OCI-LY3 (cell line): ENCODE measurements at regions not wholly inside any gene's neighbourhood (a gene's known extent, or its start where the extent isn't known, plus 50 kb on each side); places are given as distances from the start of the nearest gene placed in this dataset.

Source experiments
- H2AFZ ChIP-seq: fragments of 200-600, 300-600 bp; shearing (Covaris generic); 2 replicates; pipeline ENCODE4 v1.6.0; 2014; ENCODE audit warnings: antibody characterized with exemption, low read depth, low read length
- H3K27ac ChIP-seq: fragments of 200-600, 300-600 bp; sonication (generic); 2 replicates; pipeline ENCODE4 v1.5.1; 2014; ENCODE audit warnings: mild to moderate bottlenecking, low read length, moderate library complexity, mixed read lengths
- H3K27me3 ChIP-seq: fragments of 200-600, 300-600 bp; sonication (generic); 2 replicates; pipeline ENCODE4 v1.6.1; 2014; ENCODE audit warnings: low read depth, low read length, mixed read lengths
- H3K36me3 ChIP-seq: fragments of 200-600, 300-600 bp; sonication (generic); replicated peaks from 2 replicates; pipeline ENCODE3; 2014; ENCODE audit warnings: low read depth, low read length, mixed read lengths
- H3K4me1 ChIP-seq: fragments of 300-600, 200-600 bp; sonication (generic); 2 replicates; pipeline ENCODE4 v1.6.1; 2014; ENCODE audit warnings: low read length, mixed read lengths
- H3K4me2 ChIP-seq: fragments of 200-600, 300-600 bp; sonication (generic); 2 replicates; pipeline ENCODE4 v1.6.1; 2014; ENCODE audit warnings: low read length, mixed read lengths
- H3K4me3 ChIP-seq: fragments of 300-600, 200-600 bp; sonication (generic); 2 replicates; pipeline ENCODE4 v1.5.1; 2014; ENCODE audit warnings: antibody characterized with exemption, mild to moderate bottlenecking, low read length, moderate library complexity
- H3K79me2 ChIP-seq: fragments of 300-600, 200-600 bp; shearing (Covaris generic); 2 replicates; pipeline ENCODE4 v1.6.1; 2014; ENCODE audit warnings: mild to moderate bottlenecking, low read length, mixed read lengths
- H3K9ac ChIP-seq: fragments of 300-600, 200-600 bp; shearing (Covaris generic); 2 replicates; pipeline ENCODE4 v1.6.0; 2014; ENCODE audit warnings: mild to moderate bottlenecking, low read length, moderate library complexity
- H3K9me3 ChIP-seq: fragments of 200-600, 300-600 bp; shearing (Covaris generic); 2 replicates; pipeline ENCODE4 v1.6.1; 2014; ENCODE audit warnings: low read length, mixed read lengths; ENCODE audit not compliant: insufficient read depth
- H4K20me1 ChIP-seq: fragments of 200-600, 300-600 bp; sonication (generic); 2 replicates; pipeline ENCODE4 v1.6.1; 2016; ENCODE audit warnings: low read length, mixed read lengths; ENCODE audit not compliant: insufficient read depth
- EZH2phosphoT487 ChIP-seq: fragments of 200-600 bp; shearing (Covaris generic); IDR thresholded peaks from 2 replicates; pipeline ENCODE4 v1.6.1; 2018; ENCODE audit warnings: antibody characterized with exemption, mixed run types, low read depth
- TF ChIP-seq, protein P1 (sequence below): fragments of 200-600, 300-600 bp; sonication (generic); IDR thresholded peaks from 2 replicates; pipeline ENCODE4 v1.5.1; 2014; ENCODE audit warnings: antibody characterized with exemption, low read length, low read depth

GRCh38 chr2:11006191-11006590 is 94.5 kb downstream of the KCNF1 start:
- TF ChIP-seq, protein P1, sequence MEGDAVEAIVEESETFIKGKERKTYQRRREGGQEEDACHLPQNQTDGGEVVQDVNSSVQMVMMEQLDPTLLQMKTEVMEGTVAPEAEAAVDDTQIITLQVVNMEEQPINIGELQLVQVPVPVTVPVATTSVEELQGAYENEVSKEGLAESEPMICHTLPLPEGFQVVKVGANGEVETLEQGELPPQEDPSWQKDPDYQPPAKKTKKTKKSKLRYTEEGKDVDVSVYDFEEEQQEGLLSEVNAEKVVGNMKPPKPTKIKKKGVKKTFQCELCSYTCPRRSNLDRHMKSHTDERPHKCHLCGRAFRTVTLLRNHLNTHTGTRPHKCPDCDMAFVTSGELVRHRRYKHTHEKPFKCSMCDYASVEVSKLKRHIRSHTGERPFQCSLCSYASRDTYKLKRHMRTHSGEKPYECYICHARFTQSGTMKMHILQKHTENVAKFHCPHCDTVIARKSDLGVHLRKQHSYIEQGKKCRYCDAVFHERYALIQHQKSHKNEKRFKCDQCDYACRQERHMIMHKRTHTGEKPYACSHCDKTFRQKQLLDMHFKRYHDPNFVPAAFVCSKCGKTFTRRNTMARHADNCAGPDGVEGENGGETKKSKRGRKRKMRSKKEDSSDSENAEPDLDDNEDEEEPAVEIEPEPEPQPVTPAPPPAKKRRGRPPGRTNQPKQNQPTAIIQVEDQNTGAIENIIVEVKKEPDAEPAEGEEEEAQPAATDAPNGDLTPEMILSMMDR = no peak
- TF ChIP-seq EZH2phosphoT487 = no peak
- no peak overlapping the region for H3K4me3 ChIP-seq
- H3K27ac ChIP-seq = no peak overlapping the region
- no peak overlapping the region for H3K4me2 ChIP-seq
- no peaks in the 10 kb centered on the region for H3K79me2 ChIP-seq
- H2AFZ ChIP-seq = no peak overlapping the region
- H3K9me3 ChIP-seq = no peaks in the 10 kb centered on the region
- no peak overlapping the region for H3K9ac ChIP-seq
- no peaks in the 10 kb centered on the region for H4K20me1 ChIP-seq
- peaks cover 11% of the 10 kb centered on the region for H3K4me1 ChIP-seq
- no peaks in the 10 kb centered on the region for H3K36me3 ChIP-seq
- H3K27me3 ChIP-seq = no peaks in the 10 kb centered on the region

DNA sequence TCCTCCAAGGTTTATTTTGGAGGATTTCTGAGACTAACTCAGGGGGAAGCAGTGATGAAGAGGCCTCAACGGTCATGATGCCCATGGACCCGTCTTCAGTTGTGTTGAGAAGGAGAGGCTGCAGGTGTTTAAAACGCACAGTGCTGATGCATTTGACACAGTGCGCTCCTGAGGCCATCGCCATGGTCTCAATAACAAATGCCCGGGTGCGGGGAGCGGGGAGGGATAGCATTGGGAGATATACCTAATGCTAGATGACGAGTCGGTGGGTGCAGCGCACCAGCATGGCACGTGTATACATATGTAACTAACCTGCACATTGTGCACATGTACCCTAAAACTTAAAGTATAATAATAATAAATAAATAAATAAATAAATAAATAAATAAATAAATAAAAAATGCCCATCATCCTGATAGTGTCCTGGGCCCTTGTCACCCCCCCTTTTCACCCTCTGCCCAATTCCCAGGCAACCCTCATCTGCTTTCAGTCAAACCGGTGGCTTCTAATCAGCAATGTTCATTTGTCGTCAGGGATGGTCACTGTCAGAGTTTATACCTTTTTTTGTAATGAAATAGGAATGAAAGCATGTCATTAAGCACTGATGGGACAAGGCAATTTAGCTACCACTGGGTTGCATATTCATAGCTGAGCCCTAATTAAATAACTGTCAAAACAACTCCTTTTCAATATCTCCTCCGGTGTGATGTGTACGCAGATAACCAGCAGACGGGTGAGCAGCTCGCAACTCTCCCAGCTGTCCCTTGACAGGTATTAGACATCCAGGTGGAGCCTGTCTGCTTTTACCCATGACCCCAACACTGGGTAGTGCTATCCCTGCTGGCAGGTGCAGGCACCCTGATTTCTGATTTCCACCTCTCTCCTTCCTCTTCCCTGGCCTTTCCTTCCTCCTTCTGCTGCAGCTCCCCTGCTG is 95.9 kb downstream of the KCNF1 start:
- no peak for TF ChIP-seq EZH2phosphoT487
- TF ChIP-seq, protein P1 = no peak
- Histone ChIP-seq H2AFZ (no peak overlapping the region), H3K79me2 (no peaks in the 10 kb centered on the region), H3K27ac (no peak overlapping the region), H3K9ac (no peak overlapping the region), H4K20me1 (no peaks in the 10 kb centered on the region), H3K4me1 (peaks cover 11% of the 10 kb centered on the region), H3K36me3 (no peaks in the 10 kb centered on the region), H3K4me2 (no peak overlapping the region), H3K4me3 (no peak overlapping the region), H3K27me3 (no peaks in the 10 kb centered on the region), H3K9me3 (no peaks in the 10 kb centered on the region)

DNA sequence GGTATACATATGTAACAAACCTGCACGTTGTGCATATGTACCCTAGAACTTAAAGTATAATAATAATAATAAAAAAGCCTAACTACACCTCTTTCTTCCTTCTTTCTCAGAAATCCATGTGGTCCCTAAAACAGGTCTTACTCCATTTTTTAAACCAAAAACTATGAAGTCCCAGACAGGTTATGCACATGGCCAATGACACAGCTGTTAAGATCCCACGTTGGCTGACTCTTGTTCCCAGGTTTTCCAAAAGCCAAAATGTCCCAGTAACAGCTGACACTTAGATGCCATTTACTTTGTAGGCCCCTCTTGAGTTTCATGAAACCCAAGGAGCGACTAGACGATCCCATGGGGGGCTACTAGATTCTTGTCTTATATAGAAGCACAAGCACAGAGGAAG is 97.0 kb downstream of the KCNF1 start:
- Histone ChIP-seq H3K27ac (no peak overlapping the region), H3K4me1 (peaks cover 9% of the 10 kb centered on the region), H3K4me3 (no peak overlapping the region), H4K20me1 (no peaks in the 10 kb centered on the region), H3K27me3 (no peaks in the 10 kb centered on the region), H3K79me2 (no peaks in the 10 kb centered on the region), H3K4me2 (no peak overlapping the region), H3K9me3 (no peaks in the 10 kb centered on the region), H3K9ac (no peak overlapping the region), H2AFZ (no peak overlapping the region), H3K36me3 (no peaks in the 10 kb centered on the region)
- no peak for TF ChIP-seq EZH2phosphoT487
- TF ChIP-seq, protein P1 = no peak

DNA sequence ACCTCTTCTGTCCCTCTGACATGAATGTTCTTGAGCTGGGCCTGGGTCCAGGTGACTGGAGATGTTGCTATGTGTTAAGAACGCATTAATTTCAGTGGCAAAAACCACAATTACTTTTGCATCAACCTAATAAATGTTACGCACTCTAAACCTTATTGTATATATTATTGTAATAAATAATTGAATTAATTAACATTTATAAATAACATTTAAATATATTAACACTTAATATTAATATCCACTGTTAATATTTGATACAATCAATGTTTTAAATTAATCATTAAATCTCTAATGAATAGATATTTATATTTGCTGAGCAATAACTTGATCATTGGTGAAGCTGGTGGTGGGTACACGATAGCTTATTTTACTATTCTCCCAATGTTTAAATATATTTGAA is 97.4 kb downstream of the KCNF1 start:
- Histone ChIP-seq H3K79me2 (no peaks in the 10 kb centered on the region), H2AFZ (no peak overlapping the region), H4K20me1 (no peaks in the 10 kb centered on the region), H3K4me2 (no peak overlapping the region), H3K27me3 (no peaks in the 10 kb centered on the region), H3K4me3 (no peak overlapping the region), H3K9me3 (no peaks in the 10 kb centered on the region), H3K36me3 (no peaks in the 10 kb centered on the region), H3K27ac (no peak overlapping the region), H3K4me1 (peaks cover 5% of the 10 kb centered on the region), H3K9ac (no peak overlapping the region)
- TF ChIP-seq EZH2phosphoT487 = no peak
